NCI-H2227 (cell line): ENCODE measurements at regions not wholly inside any gene's neighbourhood (a gene's known extent, or its start where the extent isn't known, plus 50 kb on each side); places are given as distances from the start of the nearest gene placed in this dataset.
A peak's percentile ranks its signal among the peaks of the same experiment; 100 is the strongest.
"Not testable (repeated sequence)": the region's sequence is repeated elsewhere in the genome, so short reads cannot be mapped to it uniquely, and the experiment has no call there.

ENCODE experiments used
- DNase-seq: peaks from one replicate; lab custom pipeline; 2025; ENCODE audit not compliant: unreplicated experiment; lab: John Stamatoyannopoulos, UW

DNA sequence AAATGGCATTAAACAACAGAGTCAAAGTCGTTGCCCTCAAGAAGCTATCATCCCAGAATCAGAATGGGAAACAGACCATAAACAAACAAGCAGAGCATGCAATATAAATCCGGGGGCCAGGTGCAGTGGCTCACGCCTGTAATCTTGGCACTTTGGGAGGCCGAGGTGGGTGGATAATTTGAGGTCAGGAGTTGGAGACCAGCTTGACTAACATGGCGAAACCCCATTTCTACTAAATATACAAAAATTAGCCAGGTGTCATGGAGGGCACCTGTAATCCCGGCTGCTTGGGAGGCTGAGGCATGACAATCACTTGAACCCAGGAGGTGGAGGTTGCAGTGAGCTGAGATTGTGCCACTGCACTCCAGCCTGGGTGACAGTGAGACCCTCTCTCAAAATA lies 249.8 kb downstream of the CYRIA start:
- not testable (repeated sequence) for DNase-seq

DNA sequence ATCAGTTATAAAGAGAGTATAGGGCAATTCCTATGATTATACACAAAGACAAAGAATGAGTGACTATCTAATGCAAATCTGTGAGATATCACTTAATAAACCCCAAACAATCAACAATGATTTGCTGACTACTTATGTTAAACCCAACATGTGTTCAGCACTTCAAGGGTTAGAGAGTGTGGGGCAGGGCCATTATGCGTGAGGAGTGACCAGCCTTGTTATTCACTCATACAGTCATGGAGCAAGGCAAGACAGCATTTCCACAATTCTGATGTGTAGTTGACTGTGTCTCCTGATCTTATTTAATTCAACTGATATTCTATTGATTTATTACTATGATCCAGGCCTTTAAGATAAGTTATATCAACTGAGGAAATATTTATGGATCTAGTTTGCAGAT lies 251.7 kb downstream of the CYRIA start:
- DNase-seq = no peak

DNA sequence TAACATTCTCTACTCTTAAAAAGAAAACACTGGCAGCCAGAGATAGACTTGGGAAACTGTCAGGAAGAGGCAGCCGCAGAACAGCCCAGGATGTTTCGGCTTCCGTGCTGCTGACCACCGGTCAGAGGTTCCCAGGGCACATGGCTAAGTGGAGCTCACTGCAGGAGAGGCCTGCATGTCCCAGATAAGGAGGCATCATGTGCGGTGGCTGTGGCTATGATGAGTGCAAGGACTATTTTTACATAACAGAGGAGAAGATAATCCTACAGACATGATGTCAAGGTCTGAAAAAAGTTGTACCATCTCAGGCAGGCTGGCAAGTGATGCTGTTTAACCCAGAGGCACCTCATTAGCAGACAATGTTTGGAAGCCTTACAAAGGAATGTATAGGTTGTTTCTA lies 252.3 kb downstream of the CYRIA start:
- DNase-seq = no peak

DNA sequence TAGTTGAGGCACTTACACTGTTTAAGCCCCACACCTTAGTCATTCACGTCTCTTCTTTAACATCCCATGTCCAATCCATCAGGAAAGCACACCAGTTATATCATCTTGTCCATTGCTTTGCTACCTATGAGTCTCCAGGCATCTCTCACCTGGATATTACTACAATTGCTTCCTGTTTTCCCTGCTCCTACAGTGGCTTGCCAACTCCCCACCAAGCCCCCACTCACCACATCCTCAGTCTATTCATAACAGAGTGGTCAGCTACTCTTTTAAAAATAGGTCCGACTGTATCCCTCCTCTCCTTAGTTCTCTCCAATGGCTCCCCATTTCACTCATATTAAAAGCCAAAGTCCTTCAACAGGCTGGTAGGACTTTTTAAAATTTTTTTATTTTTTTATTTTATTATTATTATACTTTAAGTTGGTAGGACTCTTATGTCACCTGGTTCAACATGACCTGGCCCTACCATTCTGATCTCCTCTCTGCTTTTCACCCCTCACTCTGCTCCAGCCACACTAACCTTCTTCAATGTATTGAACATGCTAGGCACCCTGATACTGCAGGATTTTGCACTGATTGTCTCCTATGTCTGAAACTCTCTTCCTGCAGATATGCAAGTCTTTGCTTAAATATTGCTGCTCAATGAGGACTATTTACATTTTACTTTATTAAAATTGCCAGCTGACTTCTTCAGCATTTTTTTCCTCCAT lies 253.2 kb downstream of the CYRIA start:
- no peak for DNase-seq

DNA sequence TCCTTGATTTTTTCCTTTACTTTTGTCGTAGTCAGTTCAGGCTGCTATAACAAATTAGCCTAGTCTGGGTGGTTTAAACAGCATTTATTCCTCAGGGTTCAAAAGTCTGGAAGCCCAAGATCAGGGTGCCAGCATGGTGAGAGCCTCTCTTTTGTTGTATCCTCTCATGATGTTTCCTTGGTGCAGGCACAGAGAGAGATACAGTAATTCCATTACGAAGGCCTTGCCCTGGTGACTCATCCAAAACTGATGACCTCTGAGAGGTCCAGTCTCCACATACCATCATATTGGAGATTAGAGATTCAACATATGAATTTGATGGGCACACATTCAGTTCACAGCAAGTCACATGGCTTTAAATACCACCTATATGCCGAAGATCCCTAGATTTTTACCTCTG lies 253.8 kb downstream of the CYRIA start:
- DNase-seq = no peak

DNA sequence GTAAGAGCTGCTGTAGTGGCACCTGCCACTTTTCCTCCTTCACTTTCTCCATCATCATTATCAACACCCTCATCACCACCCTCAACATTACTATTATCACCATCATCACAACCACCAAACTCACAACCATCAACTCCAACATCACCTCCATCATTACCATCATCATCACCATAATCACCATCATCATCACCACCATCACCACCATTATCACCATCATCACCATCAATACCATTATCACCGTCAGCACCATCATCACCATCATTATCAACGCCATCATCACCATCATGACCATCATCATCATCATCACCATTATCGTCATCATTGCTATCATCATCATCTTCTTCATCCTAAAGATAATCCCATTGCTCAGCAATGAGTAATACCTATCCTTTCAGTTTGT lies 255.8 kb downstream of the CYRIA start:
- DNase-seq = no peak

DNA sequence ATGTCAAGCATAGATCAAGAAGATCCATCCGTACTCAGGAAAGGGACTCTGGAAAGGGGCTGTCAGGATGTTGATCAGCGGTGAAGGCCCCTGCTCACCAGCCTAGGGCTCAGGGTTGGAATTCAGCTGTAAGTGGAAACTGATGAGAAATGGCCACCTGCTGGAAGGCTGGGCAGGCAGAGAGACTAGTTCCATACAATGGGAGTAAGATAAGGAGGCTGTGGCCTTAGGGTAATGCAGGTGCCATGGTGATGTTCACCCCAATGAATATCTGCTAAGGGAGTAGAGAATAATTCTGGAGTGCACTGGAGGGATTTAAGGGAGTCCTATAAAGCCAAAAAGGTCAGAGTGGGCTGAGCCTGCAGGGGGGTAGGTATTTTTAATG lies 256.6 kb downstream of the CYRIA start:
- no peak for DNase-seq

DNA sequence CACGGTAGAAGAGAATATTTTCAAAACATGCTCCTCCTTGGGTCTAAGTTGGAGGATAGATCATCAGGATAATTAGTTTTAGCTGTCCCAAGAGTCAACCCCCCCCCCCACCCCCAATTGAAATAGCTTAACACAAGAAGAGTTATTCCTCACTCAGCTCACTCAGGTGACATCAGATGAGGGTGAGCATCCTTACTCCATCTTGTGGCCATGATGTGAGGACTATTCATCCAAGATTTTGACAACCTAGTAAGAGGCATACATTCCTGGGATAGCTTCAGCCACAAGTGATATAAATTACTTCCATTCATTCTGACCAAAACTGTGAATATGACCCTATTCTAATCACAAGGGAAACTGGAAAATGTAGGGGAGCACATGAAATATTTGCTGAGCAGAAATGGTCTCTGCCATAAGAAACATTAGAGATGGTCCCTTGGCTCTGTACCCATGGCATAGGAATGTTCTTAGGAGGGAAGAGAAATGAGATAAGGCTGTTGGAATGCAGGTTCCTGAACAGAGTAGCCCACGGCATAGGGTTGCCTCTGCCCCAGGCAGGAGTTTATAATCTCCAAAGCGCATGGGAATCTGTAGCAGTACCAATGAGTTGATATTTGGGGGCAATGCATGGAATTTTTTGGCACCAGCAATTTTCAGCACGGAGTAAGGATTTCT lies 257.2 kb downstream of the CYRIA start:
- no peak for DNase-seq

DNA sequence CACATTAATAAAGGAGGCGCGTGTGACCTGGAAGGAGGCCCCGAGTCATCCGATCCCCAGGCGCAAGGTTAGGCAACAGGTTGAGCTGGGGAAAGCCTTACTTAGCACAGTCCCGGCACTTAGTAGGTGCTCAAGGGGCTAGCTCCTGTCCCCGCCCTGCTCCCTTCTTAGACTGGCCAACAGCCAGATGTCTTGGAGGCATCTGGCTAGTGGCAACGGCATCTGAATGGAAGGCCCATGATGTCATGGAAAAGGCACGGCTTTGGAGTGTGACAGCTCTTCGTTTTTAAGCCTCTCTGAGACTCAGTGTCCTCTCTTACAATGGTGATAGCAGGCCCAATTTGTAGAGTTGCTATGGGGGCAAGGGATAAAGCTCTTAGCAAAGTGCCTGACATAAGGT lies 258.3 kb downstream of the CYRIA start:
- no peak for DNase-seq

DNA sequence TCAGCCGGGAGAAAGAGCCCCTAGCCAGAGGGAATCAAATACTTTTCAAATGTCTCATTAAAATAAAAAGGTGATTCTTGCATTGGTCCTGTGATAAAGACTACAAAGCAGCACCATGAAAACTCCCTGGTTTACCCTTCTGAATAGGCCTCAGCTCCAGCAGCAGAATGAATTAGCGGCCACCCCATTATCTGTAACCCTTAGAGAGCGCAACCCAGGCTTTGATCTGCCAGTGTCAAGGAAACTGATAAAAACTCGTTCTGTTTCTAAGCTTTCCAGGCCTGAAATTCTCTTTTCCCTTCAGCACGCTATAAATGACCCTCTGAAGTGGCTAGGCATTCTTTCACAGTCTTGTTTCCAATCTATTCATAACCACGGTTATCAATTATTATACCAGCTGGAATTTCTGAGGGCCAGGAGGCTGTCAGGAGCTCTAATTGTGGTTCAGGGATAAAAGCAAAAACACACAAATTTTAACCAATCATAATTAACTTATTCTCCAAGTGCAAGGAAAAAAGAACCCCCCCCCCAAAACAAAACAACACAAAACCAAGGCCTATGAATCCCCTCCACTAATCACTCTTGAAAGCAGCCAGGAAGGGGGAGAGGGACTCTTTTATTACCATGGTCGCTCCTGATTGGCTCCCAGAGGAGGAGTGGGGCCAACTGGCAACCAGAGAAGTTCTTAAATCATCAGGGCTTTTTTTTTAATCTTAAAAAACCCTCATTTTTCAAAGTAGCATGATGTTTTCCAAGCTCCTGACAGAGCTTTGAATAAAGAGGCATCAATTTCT lies 258.9 kb downstream of the CYRIA start:
- DNase-seq = peak; percentile 16

DNA sequence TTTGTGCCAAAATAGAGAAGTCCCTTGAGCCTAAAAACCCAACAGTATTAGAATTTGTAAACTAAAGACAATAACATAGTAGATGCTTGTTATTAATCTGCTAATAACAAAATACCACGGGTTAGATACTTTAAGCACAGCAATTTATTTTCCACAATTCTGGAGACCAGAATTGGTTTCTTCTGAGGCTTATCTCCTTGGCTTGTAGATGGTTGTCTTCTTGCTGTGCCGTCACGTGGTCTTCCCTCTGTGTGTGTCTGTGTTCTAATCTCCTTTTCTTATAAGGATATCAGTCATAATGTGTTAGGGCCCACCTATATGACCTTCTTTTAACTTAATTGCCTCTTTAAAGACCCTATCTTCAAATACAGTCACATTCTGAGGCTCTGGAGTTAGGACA lies 260.1 kb downstream of the CYRIA start:
- no peak for DNase-seq

DNA sequence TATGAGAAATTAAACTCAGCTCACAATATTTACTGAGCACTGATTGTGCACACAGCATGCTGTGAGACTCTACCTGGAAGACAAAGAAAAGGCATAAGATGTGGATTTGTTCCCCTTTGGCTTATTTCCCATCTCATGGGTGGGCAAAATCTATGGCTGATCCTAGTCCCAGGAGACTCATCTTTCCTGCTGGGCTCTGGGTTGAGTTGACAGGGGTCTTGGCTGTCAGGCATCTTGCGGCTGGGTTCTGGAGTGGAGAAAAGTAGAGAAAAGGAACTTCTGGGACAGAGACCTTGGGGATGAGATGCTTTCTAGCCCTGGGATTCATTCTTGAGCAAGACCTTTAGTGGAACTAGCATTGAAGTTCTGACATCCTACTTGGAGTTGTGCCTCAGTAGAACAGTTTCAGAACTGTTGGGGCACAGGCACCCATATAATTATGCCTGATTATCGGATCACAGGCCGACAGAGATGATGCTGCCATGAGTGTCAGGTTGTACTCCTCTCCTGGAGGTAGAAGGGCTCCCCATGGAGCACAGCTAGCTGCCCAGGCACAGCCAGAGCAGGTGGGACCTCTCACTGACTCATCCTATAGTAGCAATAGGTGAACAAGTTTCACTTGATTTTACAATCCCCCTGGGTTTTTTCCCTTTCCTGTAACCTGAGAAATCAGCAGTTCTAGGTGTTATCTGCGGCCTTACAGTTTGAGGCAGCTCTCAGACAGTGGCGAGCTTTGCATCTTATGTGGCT lies 260.9 kb downstream of the CYRIA start:
- DNase-seq = no peak

DNA sequence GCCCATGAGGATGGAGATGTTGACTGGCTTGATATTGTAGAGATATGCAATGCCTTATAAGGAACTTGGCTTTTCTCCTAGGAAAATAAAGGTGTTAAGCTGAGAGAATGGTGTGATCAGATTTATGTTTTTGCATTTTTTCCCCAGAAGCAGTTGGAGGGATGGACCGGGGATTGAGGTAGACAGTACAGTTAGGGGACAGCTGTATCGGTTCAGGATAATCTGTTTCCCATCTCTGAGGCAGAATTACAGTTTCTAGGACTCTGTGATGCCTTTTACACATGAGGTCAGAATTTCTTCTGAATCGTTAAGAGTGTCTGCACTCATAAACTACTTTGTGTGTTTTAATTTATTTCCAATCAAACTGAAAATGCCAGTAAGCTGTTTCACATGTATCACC lies 261.5 kb downstream of the CYRIA start:
- DNase-seq = no peak

DNA sequence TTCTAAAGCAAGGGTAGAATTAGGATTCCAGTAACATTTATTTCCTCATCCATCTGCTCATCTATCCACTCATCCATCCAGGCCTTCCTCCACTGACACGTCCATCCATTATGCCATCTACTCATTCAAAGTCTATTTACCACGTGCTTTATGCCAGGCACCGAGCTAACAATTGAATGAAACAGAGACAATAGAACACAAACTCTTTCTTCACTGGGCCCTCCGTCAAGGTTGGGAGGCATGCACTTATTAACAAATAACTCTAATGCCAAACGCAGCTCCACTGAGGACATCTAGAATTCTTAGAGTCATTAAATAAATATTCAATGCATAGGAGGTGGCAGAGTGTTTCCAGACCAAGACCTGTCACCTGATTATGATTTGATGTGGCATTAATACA lies 262.7 kb downstream of the CYRIA start:
- no peak for DNase-seq

DNA sequence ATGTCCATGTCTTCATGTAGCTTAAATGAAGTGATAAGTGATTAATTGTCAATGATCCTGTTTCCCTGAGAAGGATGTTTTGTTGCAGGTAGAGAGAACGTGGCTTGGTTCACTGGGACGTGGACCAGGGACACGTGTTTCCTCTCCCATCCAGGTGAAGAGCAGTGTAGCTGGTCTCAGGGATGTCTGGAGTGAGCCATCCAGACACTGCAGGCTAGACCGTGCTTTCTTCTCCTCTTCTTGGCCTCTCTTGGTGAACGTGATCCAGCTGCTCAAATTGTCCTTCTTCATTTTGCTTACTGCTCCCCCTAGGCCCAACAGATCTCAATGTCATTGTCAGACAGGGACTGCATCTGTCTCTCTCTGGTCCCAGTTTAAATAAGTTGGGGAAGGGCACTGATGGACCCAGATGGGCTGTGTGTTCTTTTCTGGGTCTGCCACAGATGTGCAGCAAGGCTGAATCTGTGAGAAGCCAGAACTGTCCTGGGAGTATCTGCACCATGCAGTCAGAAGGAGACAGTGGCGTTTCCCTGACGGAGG lies 263.8 kb downstream of the CYRIA start:
- no peak for DNase-seq

DNA sequence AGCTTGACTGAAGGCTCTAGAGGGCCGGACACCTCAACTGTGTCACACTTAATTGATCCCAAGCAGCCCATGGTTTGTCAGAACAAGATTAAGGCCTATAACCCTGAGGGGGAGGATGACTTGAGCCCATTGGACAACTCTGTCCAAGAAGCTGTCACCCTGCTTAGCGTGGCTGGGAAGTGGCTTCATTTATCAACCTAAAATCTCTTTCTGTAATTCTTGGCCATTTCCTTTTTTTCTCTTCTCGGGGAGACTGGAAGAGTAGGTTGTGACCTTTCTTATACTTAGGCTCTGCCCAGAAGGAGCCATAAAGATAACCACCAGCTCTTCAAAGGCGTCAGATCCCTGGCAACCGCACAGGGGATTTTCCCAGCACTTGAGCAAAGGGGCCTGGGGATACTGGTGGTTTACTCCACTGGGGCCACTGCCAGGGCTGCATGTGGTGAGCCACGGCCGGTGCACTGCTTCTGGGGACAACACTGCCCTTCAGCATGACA lies 265.5 kb downstream of the CYRIA start:
- no peak for DNase-seq

DNA sequence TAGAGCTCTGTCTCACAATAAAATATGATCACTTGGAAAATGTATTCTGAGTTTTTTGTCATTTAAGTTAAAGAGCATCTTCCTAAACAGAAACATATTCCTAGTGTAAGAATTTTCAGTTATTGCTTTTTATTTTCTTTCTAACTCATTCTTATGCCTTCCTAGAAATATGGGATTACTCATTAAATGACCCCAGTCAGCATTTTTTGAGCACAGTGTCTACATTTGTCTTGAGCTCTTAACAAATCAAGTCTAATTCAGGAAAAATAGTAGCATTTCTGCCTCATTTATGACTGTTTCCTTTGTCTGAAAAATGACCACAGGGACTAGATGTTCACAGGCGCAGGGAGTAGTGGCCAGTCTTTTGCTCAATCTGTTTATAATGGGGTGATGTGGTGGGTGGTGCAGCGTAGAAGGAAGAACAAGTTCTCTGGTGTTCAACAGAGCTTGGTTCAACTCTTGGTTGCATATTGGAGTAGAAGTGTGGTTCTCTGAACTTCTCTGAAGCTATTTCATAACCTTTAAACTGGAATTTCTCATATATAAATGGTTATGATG lies 267.1 kb downstream of the CYRIA start:
- no peak for DNase-seq

DNA sequence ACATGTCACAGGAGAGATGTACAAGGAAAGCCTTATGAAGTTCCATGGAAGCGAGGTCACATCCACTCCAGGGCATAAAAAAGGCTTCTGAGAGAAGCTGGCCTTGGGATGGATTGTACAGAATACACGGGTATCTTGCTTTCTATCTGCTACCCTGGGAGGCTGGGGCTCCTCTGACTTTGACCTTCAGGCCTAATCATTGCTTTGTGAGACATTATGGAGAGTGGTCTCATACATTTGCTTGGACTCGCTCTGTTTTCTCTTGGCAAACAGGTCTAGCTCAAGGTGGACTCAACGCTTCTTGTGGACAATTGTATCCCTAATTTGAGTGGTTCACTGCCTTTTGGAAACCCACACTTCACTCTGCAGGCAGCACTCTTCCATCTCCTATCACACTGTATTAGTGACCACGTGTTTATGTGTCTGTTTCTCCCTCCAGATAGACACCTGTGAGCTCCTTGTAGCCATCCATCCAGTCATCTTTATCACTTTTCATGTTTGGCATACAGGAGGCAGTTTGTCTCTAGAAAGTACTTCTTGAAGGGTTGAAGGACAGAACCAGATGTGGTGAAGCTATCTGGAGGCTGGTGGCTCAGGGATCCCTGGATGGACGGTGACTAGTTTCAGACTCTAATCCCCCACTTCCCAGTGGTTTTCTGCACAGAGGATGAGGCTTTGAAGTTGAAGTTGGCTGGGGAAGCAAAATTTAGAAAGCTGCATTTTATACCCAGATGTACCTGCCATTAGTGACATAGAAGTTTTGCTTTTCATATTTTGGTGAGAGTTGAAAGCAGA lies 267.8 kb downstream of the CYRIA start:
- no peak for DNase-seq

DNA sequence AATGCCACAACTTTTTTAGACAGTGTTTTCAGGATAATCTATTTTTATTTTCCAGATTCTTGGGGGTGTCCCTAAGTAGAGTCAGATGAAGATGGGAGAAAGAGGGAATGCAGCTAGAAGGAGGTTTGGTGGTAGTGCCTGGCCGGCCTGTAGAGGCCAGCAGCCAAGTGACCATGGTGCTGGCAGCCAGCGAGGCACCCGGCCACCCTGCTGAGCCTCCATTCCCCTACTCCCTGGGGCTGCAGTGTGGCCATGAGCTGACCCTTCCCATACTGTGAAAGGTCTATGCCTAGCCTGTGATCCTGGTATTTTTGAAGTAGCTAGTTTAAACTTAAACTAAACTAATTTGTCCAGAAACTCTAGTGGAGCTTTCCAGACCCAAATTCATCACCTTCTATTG lies 268.6 kb downstream of the CYRIA start:
- no peak for DNase-seq

DNA sequence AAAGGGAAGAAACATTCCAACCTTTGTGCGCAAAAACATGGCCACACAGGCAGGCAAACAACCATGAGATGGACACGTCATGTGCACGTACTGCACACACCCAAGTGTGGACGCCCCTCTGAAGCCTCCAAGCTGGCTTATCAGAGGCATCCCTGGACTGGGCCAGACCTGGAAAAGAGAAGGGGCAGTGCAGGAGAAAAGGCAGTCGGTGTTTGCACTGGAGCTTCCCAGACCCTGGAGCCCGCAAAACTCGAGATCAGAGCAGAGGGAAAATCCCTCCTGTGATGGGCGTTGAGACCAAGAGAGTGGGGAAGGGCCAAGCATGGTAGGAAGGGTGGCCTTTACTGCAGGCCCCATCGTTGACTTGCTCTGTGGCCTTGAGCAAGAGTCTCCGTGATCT lies 269.5 kb downstream of the CYRIA start:
- DNase-seq = no peak
